Prostate gland (tissue), 2 donors: ENCODE measurements at regions not wholly inside any gene's neighbourhood (a gene's known extent, or its start where the extent isn't known, plus 50 kb on each side); places are given as distances from the start of the nearest gene placed in this dataset.

Source experiments
- CTCF ChIP-seq, 4 experiments: fragments of 200-600 bp in 2 of 4; fragments of 450-650 bp in 2 of 4; sonication (generic) in 2 of 4; IDR thresholded peaks; 1 replicate in 3 of 4; 2 replicates in 1 of 4; pipeline ENCODE4 v1.5.1; 2016 to 2019; ENCODE audit warnings: antibody characterized with exemption in 4 of 4, mild to moderate bottlenecking in 2 of 4, moderate library complexity in 2 of 4
- POLR2AphosphoS5 ChIP-seq: sonication (generic); formaldehyde crosslinking; IDR thresholded peaks from one replicate; pipeline ENCODE4 v1.6.1; 2017; ENCODE audit warnings: antibody characterized with exemption

- TF ChIP-seq CTCF (IDR thresholded peaks at IDR 0.05) (no peak), POLR2AphosphoS5 (no peak)
These were observed 135.8 kb downstream of the HAUS1 start for GRCh38 chr18:46239998-46240397.
